GM08714 (cell line): ENCODE measurements at regions not wholly inside any gene's neighbourhood (a gene's known extent, or its start where the extent isn't known, plus 50 kb on each side); places are given as distances from the start of the nearest gene placed in this dataset.

Experiments used
- H3K4me3 ChIP-seq: fragments of 200-500 bp; sonication (Bioruptor generic); 2 replicates; pipeline ENCODE4 v1.5.1; 2014; ENCODE audit warnings: mild to moderate bottlenecking, low read length, inconsistent platforms
- ZNF274 ChIP-seq: IDR thresholded peaks from 2 replicates; pipeline ENCODE4 v1.6.1; 2012; ENCODE audit warnings: mild to moderate bottlenecking, low read depth, low read length

- no peak for TF ChIP-seq ZNF274
- H3K4me3 ChIP-seq, result no peak overlapping the region
Measured at GRCh38 chr4:177605252-177605651, 163.0 kb upstream of the AGA start.

GRCh38 chr4:177607111-177607573 is 164.9 kb upstream of the AGA start:
- no peak for TF ChIP-seq ZNF274
- no peak overlapping the region for H3K4me3 ChIP-seq

GRCh38 chr4:177611974-177612664 is 169.9 kb upstream of the AGA start:
- no peak for TF ChIP-seq ZNF274
- H3K4me3 ChIP-seq, result no peak overlapping the region

- TF ChIP-seq ZNF274, result no peak
- H3K4me3 ChIP-seq, result no peak overlapping the region
Measured at GRCh38 chr4:177612684-177613083, 170.4 kb upstream of the AGA start.

GRCh38 chr4:177632481-177632880 is 190.2 kb upstream of the AGA start:
- TF ChIP-seq ZNF274, result no peak
- H3K4me3 ChIP-seq, result no peak overlapping the region

- no peak for TF ChIP-seq ZNF274
- no peak overlapping the region for H3K4me3 ChIP-seq
Measured at GRCh38 chr4:177638871-177639270, 196.6 kb upstream of the AGA start.

GRCh38 chr4:177640864-177641263 is 198.6 kb upstream of the AGA start:
- no peak for TF ChIP-seq ZNF274
- H3K4me3 ChIP-seq, result no peak overlapping the region

GRCh38 chr4:177660223-177660622 is 218.0 kb upstream of the AGA start:
- no peak overlapping the region for H3K4me3 ChIP-seq
- TF ChIP-seq ZNF274, result no peak

GRCh38 chr4:177667687-177668086 is 225.4 kb upstream of the AGA start:
- H3K4me3 ChIP-seq, result no peak overlapping the region

GRCh38 chr4:177671387-177671786 is 229.2 kb upstream of the AGA start:
- no peak overlapping the region for H3K4me3 ChIP-seq
- no peak for TF ChIP-seq ZNF274

More at GRCh38 chr4:177667687-177668086, 225.4 kb upstream of the AGA start:
- TF ChIP-seq ZNF274, result no peak

- TF ChIP-seq ZNF274, result no peak
- H3K4me3 ChIP-seq, result no peak overlapping the region
Measured at GRCh38 chr4:177671845-177672244, 229.6 kb upstream of the AGA start.

GRCh38 chr4:177673985-177674489 is 231.8 kb upstream of the AGA start:
- no peak for TF ChIP-seq ZNF274
- H3K4me3 ChIP-seq, result no peak overlapping the region

- no peak overlapping the region for H3K4me3 ChIP-seq
- TF ChIP-seq ZNF274, result no peak
Measured at GRCh38 chr4:177680308-177680707, 238.1 kb upstream of the AGA start.

- no peak overlapping the region for H3K4me3 ChIP-seq
- no peak for TF ChIP-seq ZNF274
Measured at GRCh38 chr4:177681902-177682301, 239.7 kb upstream of the AGA start.

- no peak overlapping the region for H3K4me3 ChIP-seq
- no peak for TF ChIP-seq ZNF274
Measured at GRCh38 chr4:177687117-177687516, 244.9 kb upstream of the AGA start.

GRCh38 chr4:177692907-177693306 is 250.7 kb upstream of the AGA start:
- H3K4me3 ChIP-seq, result no peak overlapping the region
- no peak for TF ChIP-seq ZNF274
